Body of pancreas (tissue), 4 donors: ENCODE measurements at regions not wholly inside any gene's neighbourhood (a gene's known extent, or its start where the extent isn't known, plus 50 kb on each side); places are given as distances from the start of the nearest gene placed in this dataset.

Source experiments
- CTCF ChIP-seq, 7 experiments: fragments of 450-650 bp in 4 of 7; fragments of 200-600 bp in 3 of 7; sonication (generic) in 3 of 7; IDR thresholded peaks; one replicate each; pipeline ENCODE4 v1.5.1; 2016 to 2019; ENCODE audit warnings: antibody characterized with exemption in 7 of 7
- POLR2A ChIP-seq, 3 donors: fragments of 450-650 bp; IDR thresholded peaks; one replicate each; pipeline ENCODE4 v1.6.1; 2016; ENCODE audit warnings: antibody characterized with exemption in 3 of 3, mild to moderate bottlenecking in 2 of 3

- TF ChIP-seq CTCF (IDR thresholded peaks at IDR 0.05): no peak
- no peak for TF ChIP-seq POLR2A (IDR thresholded peaks at IDR 0.05)
Measured at GRCh38 chr5:124630767-124631704, 115.4 kb downstream of the ZNF608 start.
